Fibroblast of the aortic adventitia (primary cell): ENCODE measurements at regions not wholly inside any gene's neighbourhood (a gene's known extent, or its start where the extent isn't known, plus 50 kb on each side); places are given as distances from the start of the nearest gene placed in this dataset.

Experiments
- DNase-seq: peaks from one replicate; pipeline ENCODE4 v3.0.0-alpha.2; 2010; ENCODE audit warnings: low read depth
- H3K4me3 ChIP-seq: 2 replicates; pipeline ENCODE4 v1.5.1; 2011; ENCODE audit warnings: low read depth, mild to moderate bottlenecking, control low read depth, low read length, moderate library complexity
- CTCF ChIP-seq: IDR thresholded peaks from 2 replicates; pipeline ENCODE4 v1.5.1; 2011; ENCODE audit warnings: mild to moderate bottlenecking, low read length, control low read depth, inconsistent platforms; ENCODE audit not compliant: insufficient read depth

DNA sequence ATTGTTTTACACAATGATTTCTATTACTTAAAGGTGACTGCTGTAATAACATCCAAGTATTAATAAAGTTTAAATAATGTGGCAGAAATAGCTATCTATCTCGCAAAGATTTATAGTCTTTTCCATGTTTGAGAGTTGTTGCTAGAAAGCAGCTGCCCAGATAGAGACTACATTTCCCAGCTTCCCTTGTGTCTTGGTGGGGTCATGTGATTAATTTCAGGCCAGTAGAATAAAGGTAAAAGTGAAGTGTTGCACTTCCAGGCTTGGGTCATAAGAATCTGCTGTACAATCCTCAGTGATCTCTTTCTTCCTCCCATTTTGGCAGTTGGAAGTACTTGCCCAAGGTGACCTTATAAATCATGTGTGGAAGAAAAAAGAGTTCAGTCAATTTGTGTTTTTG, 449.7 kb upstream of the USP15 start:
- no peak for TF ChIP-seq CTCF
- no peak for DNase-seq
- H3K4me3 ChIP-seq = no peak overlapping the region

GRCh38 chr12:61821381-61821780, 438.8 kb upstream of the USP15 start:
- TF ChIP-seq CTCF = no peak
- DNase-seq = no peak
- H3K4me3 ChIP-seq = no peak overlapping the region

- no peak for TF ChIP-seq CTCF
- DNase-seq = no peak
Measured at GRCh38 chr12:61823102-61823501, 437.1 kb upstream of the USP15 start.

GRCh38 chr12:61846765-61847164, 413.4 kb upstream of the USP15 start:
- no peak for TF ChIP-seq CTCF
- no peak overlapping the region for H3K4me3 ChIP-seq
- DNase-seq = no peak

More at GRCh38 chr12:61823102-61823501, 437.1 kb upstream of the USP15 start:
- no peak overlapping the region for H3K4me3 ChIP-seq

- TF ChIP-seq CTCF = no peak
- no peak for DNase-seq
- H3K4me3 ChIP-seq = no peak overlapping the region
Measured at GRCh38 chr12:61848893-61849292, 411.3 kb upstream of the USP15 start.

- H3K4me3 ChIP-seq = no peak overlapping the region
- DNase-seq = no peak
- TF ChIP-seq CTCF = no peak
Measured at GRCh38 chr12:61853945-61854344, 406.3 kb upstream of the USP15 start.

DNA sequence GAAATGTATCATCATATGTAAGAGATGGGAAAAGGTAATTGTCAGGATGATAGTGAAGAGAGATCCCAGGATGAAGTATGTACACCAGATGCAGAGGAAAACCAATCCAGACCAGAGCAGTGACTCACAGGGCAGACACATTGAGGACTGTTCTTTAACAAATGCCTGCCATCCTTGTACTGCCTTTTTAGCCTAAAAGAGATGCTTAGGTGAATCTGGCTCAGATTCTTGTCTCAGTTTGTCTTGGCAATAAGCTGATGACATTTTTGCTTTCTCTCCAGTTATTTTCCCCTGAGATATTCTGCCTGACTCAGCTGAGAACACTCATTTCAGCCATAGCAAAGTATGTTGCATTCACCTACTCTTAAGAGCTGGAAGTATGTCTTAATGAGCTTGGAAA, 405.3 kb upstream of the USP15 start:
- no peak overlapping the region for H3K4me3 ChIP-seq
- TF ChIP-seq CTCF = no peak

More for the DNA sequence above, 405.3 kb upstream of the USP15 start:
- no peak for DNase-seq
